ENCODE measurements at regions not wholly inside any gene's neighbourhood (a gene's known extent, or its start where the extent isn't known, plus 50 kb on each side); places are given as distances from the start of the nearest gene placed in this dataset.

GRCh38 chr13:72205773-72206172 lies 338.8 kb upstream of the DACH1 start:
- no peak overlapping the region for H3K4me3 ChIP-seq (ENCODE audit: low read depth, low read length)
- TF ChIP-seq CTCF (IDR thresholded peaks at IDR 0.05; ENCODE audit: low read depth, low read length), result no peak
- TF ChIP-seq POLR2A (IDR thresholded peaks at IDR 0.05; ENCODE audit: extremely low read depth, insufficient read length), result no peak
- TF ChIP-seq MYC (IDR thresholded peaks at IDR 0.05; ENCODE audit: low read depth, low read length), result no peak
- no peak for TF ChIP-seq MAX (IDR thresholded peaks at IDR 0.05; ENCODE audit: low read depth, low read length)
- no peak for DNase-seq (ENCODE audit: low read depth)

- DNase-seq (ENCODE audit: low read depth), result no peak
- H3K4me3 ChIP-seq (ENCODE audit: low read depth, low read length), result no peak overlapping the region
- TF ChIP-seq POLR2A (IDR thresholded peaks at IDR 0.05; ENCODE audit: extremely low read depth, insufficient read length) (no peak), MAX (IDR thresholded peaks at IDR 0.05; ENCODE audit: low read depth, low read length) (no peak), MYC (IDR thresholded peaks at IDR 0.05; ENCODE audit: low read depth, low read length) (no peak), CTCF (IDR thresholded peaks at IDR 0.05; ENCODE audit: low read depth, low read length) (no peak)
Observed at GRCh38 chr13:72204291-72204690, 337.3 kb upstream of the DACH1 start.

- no peak overlapping the region for H3K4me3 ChIP-seq (ENCODE audit: low read depth, low read length)
- DNase-seq (ENCODE audit: low read depth), result no peak
- no peak for TF ChIP-seq CTCF (IDR thresholded peaks at IDR 0.05; ENCODE audit: low read depth, low read length)
- no peak for TF ChIP-seq MYC (IDR thresholded peaks at IDR 0.05; ENCODE audit: low read depth, low read length)
- no peak for TF ChIP-seq MAX (IDR thresholded peaks at IDR 0.05; ENCODE audit: low read depth, low read length)
- TF ChIP-seq POLR2A (IDR thresholded peaks at IDR 0.05; ENCODE audit: extremely low read depth, insufficient read length), result no peak
Observed at GRCh38 chr13:72201726-72202125, 334.7 kb upstream of the DACH1 start.

GRCh38 chr13:72199640-72200039 lies 332.6 kb upstream of the DACH1 start:
- DNase-seq (ENCODE audit: low read depth), result no peak
- no peak for TF ChIP-seq CTCF (IDR thresholded peaks at IDR 0.05; ENCODE audit: low read depth, low read length)
- no peak for TF ChIP-seq MYC (IDR thresholded peaks at IDR 0.05; ENCODE audit: low read depth, low read length)
- no peak for TF ChIP-seq MAX (IDR thresholded peaks at IDR 0.05; ENCODE audit: low read depth, low read length)
- TF ChIP-seq POLR2A (IDR thresholded peaks at IDR 0.05; ENCODE audit: extremely low read depth, insufficient read length), result no peak
- H3K4me3 ChIP-seq (ENCODE audit: low read depth, low read length), result no peak overlapping the region

GRCh38 chr13:72198967-72199560 lies 332.1 kb upstream of the DACH1 start:
- no peak for DNase-seq (ENCODE audit: low read depth)
- TF ChIP-seq MYC (IDR thresholded peaks at IDR 0.05; ENCODE audit: low read depth, low read length), result no peak
- TF ChIP-seq POLR2A (IDR thresholded peaks at IDR 0.05; ENCODE audit: extremely low read depth, insufficient read length), result no peak
- no peak for TF ChIP-seq CTCF (IDR thresholded peaks at IDR 0.05; ENCODE audit: low read depth, low read length)
- TF ChIP-seq MAX (IDR thresholded peaks at IDR 0.05; ENCODE audit: low read depth, low read length), result no peak
- no peak overlapping the region for H3K4me3 ChIP-seq (ENCODE audit: low read depth, low read length)
